Islet of Langerhans (tissue), 1 donor: ENCODE measurements at regions not wholly inside any gene's neighbourhood (a gene's known extent, or its start where the extent isn't known, plus 50 kb on each side); places are given as distances from the start of the nearest gene placed in this dataset.

Experiments used
- FAIRE-seq: peaks from one replicate; lab custom pipeline; 2011; peaks lifted over from hg19 to GRCh38; lab: Jason Lieb, UNC

- no peak for FAIRE-seq
These were observed 220.4 kb upstream of the UMPS start for GRCh38 chr3:124509884-124510283.

GRCh38 chr3:124510290-124510689 lies 220.0 kb upstream of the UMPS start:
- FAIRE-seq, result no peak

- no peak for FAIRE-seq
These were observed 217.2 kb upstream of the UMPS start for GRCh38 chr3:124512881-124513609.

GRCh38 chr3:124513610-124513997 lies 216.6 kb upstream of the UMPS start:
- no peak for FAIRE-seq

- no peak for FAIRE-seq
These were observed 215.6 kb upstream of the UMPS start for GRCh38 chr3:124514683-124515082.

GRCh38 chr3:124516333-124516732 lies 213.9 kb upstream of the UMPS start:
- FAIRE-seq, result no peak

GRCh38 chr3:124517306-124517705 lies 212.9 kb upstream of the UMPS start:
- no peak for FAIRE-seq

GRCh38 chr3:124518350-124518749 lies 211.9 kb upstream of the UMPS start:
- FAIRE-seq, result no peak

- no peak for FAIRE-seq
These were observed 210.6 kb upstream of the UMPS start for GRCh38 chr3:124519591-124520194.

- FAIRE-seq, result peak; percentile 81
These were observed 209.3 kb upstream of the UMPS start for GRCh38 chr3:124520970-124521369.

- FAIRE-seq, result no peak
These were observed 208.1 kb upstream of the UMPS start for GRCh38 chr3:124522082-124522625.

GRCh38 chr3:124526601-124527000 lies 203.7 kb upstream of the UMPS start:
- no peak for FAIRE-seq

GRCh38 chr3:124529826-124530571 lies 200.3 kb upstream of the UMPS start:
- FAIRE-seq, result no peak

GRCh38 chr3:124530916-124531315 lies 199.3 kb upstream of the UMPS start:
- no peak for FAIRE-seq

- no peak for FAIRE-seq
These were observed 198.2 kb upstream of the UMPS start for GRCh38 chr3:124532071-124532470.

- no peak for FAIRE-seq
These were observed 194.9 kb upstream of the UMPS start for GRCh38 chr3:124535306-124535705.

GRCh38 chr3:124540550-124541211 lies 189.6 kb upstream of the UMPS start:
- no peak for FAIRE-seq

GRCh38 chr3:124542214-124542869 lies 187.9 kb upstream of the UMPS start:
- no peak for FAIRE-seq

GRCh38 chr3:124545891-124546290 lies 184.4 kb upstream of the UMPS start:
- FAIRE-seq, result no peak

GRCh38 chr3:124552224-124552623 lies 178.0 kb upstream of the UMPS start:
- no peak for FAIRE-seq

GRCh38 chr3:124553178-124553577 lies 177.1 kb upstream of the UMPS start:
- no peak for FAIRE-seq

GRCh38 chr3:124556636-124557035 lies 173.6 kb upstream of the UMPS start:
- no peak for FAIRE-seq
